ENCODE measurements at regions not wholly inside any gene's neighbourhood (a gene's known extent, or its start where the extent isn't known, plus 50 kb on each side); places are given as distances from the start of the nearest gene placed in this dataset.

- Histone ChIP-seq H3K9me3 (no peaks in the 10 kb centered on the region), H3K36me3 (no peaks in the 10 kb centered on the region), H3K4me1 (no peaks in the 10 kb centered on the region), H3K27me3 (no peaks in the 10 kb centered on the region), H3K4me3 (no peak overlapping the region), H3K27ac (no peak overlapping the region)
- TF ChIP-seq, protein P1, sequence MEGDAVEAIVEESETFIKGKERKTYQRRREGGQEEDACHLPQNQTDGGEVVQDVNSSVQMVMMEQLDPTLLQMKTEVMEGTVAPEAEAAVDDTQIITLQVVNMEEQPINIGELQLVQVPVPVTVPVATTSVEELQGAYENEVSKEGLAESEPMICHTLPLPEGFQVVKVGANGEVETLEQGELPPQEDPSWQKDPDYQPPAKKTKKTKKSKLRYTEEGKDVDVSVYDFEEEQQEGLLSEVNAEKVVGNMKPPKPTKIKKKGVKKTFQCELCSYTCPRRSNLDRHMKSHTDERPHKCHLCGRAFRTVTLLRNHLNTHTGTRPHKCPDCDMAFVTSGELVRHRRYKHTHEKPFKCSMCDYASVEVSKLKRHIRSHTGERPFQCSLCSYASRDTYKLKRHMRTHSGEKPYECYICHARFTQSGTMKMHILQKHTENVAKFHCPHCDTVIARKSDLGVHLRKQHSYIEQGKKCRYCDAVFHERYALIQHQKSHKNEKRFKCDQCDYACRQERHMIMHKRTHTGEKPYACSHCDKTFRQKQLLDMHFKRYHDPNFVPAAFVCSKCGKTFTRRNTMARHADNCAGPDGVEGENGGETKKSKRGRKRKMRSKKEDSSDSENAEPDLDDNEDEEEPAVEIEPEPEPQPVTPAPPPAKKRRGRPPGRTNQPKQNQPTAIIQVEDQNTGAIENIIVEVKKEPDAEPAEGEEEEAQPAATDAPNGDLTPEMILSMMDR (IDR thresholded peaks at IDR 0.05): no peak
- intact Hi-C loops (cut with DNase I): no loop called here
- DNase-seq: no peak
- no peak for ATAC-seq
These were observed 350.9 kb upstream of the ADGRL2 start for GRCh38 chr1:81449786-81450185.

- DNase-seq (no peak), ATAC-seq (no peak)
- no peak overlapping the region for H3K4me3 ChIP-seq
- no peaks in the 10 kb centered on the region for H3K9me3 ChIP-seq
- no peaks in the 10 kb centered on the region for H3K36me3 ChIP-seq
- no peaks in the 10 kb centered on the region for H3K27me3 ChIP-seq
- H3K4me1 ChIP-seq: no peaks in the 10 kb centered on the region
- no peak overlapping the region for H3K27ac ChIP-seq
- intact Hi-C loops (cut with DNase I): no loop called here
- TF ChIP-seq, protein P1 (IDR thresholded peaks at IDR 0.05): no peak
These were observed 354.6 kb upstream of the ADGRL2 start for GRCh38 chr1:81446000-81446669.

DNA sequence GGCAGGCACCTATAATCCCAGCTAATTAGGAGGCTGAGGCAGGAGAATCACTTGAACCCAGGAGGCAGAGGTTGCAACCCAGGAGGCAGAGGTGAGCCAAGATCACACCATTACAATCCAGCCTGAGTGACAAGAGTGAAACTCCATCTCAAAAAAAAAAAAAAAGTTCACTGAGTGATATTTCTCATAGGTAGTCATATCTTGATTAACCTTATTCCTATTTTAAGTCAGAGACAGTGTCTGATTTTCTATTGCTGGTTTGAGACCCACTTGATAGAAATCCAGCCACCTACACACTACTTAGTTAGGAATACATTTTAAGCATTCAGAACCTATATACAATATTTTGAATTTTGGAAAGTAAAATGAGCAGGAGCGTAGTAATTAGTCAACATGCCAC, 357.4 kb upstream of the ADGRL2 start:
- Histone ChIP-seq H3K4me1 (no peaks in the 10 kb centered on the region), H3K9me3 (no peaks in the 10 kb centered on the region), H3K27ac (no peak overlapping the region), H3K27me3 (no peaks in the 10 kb centered on the region), H3K36me3 (no peaks in the 10 kb centered on the region), H3K4me3 (no peak overlapping the region)
- no peak for ATAC-seq
- DNase-seq: no peak
- intact Hi-C loops (cut with DNase I): no loop called here
- TF ChIP-seq, protein P1 (IDR thresholded peaks at IDR 0.05): no peak

GRCh38 chr1:81439046-81439823, 361.5 kb upstream of the ADGRL2 start:
- TF ChIP-seq, protein P1 (IDR thresholded peaks at IDR 0.05): no peak
- Histone ChIP-seq H3K27ac (no peak overlapping the region), H3K9me3 (no peaks in the 10 kb centered on the region), H3K4me3 (no peak overlapping the region), H3K36me3 (no peaks in the 10 kb centered on the region), H3K27me3 (no peaks in the 10 kb centered on the region), H3K4me1 (no peaks in the 10 kb centered on the region)
- DNase-seq (no peak), ATAC-seq (no peak)
- intact Hi-C loops (cut with DNase I): no loop called here

DNA sequence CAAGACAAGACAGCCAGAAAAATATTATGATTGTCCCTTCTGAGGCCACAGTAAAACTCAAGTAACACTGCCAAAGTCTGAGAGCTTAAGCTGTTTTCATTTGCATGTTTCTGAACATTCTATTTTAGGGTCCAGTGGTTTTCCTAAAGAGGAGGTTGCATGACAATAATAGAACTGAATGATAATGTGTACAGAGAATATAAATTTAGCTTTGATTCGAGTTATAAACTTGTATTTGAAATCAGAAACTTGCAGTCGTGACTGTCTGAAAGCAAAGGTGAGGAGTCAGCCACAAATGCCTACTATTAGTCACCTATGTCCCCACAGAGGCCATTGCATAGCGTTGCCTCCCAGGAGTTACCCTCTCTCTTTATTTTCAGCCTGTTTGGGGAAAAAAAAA, 363.1 kb upstream of the ADGRL2 start:
- no peak for ATAC-seq
- Histone ChIP-seq H3K4me1 (no peaks in the 10 kb centered on the region), H3K4me3 (no peak overlapping the region), H3K27me3 (no peaks in the 10 kb centered on the region), H3K9me3 (no peaks in the 10 kb centered on the region), H3K27ac (no peak overlapping the region), H3K36me3 (no peaks in the 10 kb centered on the region)
- TF ChIP-seq, protein P1 (IDR thresholded peaks at IDR 0.05): no peak
- intact Hi-C loops (cut with DNase I): no loop called here
- no peak for DNase-seq
